Neutrophil (primary cell): ENCODE measurements at regions not wholly inside any gene's neighbourhood (a gene's known extent, or its start where the extent isn't known, plus 50 kb on each side); places are given as distances from the start of the nearest gene placed in this dataset.

ENCODE experiments used
- H3K27ac ChIP-seq: fragments of 200-600 bp; sonication (generic); 2 replicates; pipeline ENCODE4 v1.5.1; 2016; ENCODE audit warnings: mild to moderate bottlenecking, moderate library complexity
- H3K27me3 ChIP-seq: fragments of 200-600 bp; sonication (generic); 2 replicates; pipeline ENCODE4 v1.6.0; 2016; ENCODE audit warnings: mild to moderate bottlenecking
- H3K36me3 ChIP-seq: fragments of 200-600 bp; sonication (generic); 2 replicates; pipeline ENCODE4 v1.5.1; 2017
- H3K4me1 ChIP-seq, 2 experiments: fragments of 200-600 bp in 1 of 2; sonication (generic) in 1 of 2; 1 replicate in 1 of 2; 2 replicates in 1 of 2; pipeline versions ENCODE4 v1.5.1 to v1.6.1; 2013 to 2016; ENCODE audit warnings: low read depth in 1 of 2, low read length in 1 of 2, mild to moderate bottlenecking in 1 of 2, moderate library complexity in 1 of 2; ENCODE audit not compliant: control insufficient read depth in 1 of 2, insufficient read depth in 1 of 2
- H3K4me3 ChIP-seq, 2 experiments: fragments of 200-600 bp in 1 of 2; sonication (generic) in 1 of 2; 1 replicate in 1 of 2; 2 replicates in 1 of 2; pipeline ENCODE4 v1.5.1; 2013 to 2016; ENCODE audit warnings: low read depth in 1 of 2, low read length in 1 of 2, mild to moderate bottlenecking in 1 of 2, moderate library complexity in 1 of 2
- H3K9me3 ChIP-seq: fragments of 200-600 bp; sonication (generic); 2 replicates; pipeline ENCODE4 v1.5.1; 2016
- TF ChIP-seq, protein P1 (sequence below): fragments of 200-600 bp; sonication (generic); IDR thresholded peaks from 2 replicates; pipeline ENCODE4 v1.5.1; 2016; ENCODE audit warnings: antibody characterized with exemption

DNA sequence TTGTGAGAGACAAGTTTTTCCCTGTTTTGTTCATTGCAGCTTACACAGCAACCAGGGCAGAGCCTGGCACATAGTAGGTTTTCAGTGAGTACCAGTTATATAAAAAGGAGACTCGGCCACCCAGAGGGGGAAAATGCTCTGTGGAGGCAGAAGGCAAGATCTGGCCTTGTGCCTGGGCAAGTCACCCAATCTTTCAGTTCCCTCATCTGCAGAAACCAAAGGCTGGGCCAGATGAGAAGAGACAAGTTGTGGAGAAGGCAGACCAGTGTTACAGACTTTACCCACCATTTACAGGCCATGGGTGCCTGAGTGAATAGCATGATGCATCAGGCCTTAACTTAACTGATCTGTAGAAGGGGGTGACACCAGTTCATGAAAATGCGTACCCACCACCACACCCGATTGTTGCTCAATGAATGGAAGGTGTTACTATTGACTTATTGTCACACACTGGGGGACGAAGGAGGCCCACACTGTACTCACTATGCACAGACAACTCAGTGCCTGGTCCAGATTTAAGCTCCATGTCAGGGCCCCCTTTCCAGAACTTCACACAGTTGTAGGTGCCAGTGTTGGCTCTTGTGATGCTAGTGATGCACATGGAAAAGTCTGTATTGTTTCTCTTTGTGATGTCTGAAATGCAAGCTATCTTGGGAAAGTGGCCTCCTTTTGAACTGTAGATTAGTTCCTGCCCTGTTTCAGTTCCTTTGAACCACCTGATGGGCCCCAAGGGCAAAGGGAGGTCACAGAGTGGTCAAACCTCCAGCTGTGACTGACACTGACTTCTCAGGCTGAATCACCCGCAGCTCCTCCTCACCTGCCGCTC is 64.3 kb upstream of the SIRPG start:
- TF ChIP-seq, protein P1, sequence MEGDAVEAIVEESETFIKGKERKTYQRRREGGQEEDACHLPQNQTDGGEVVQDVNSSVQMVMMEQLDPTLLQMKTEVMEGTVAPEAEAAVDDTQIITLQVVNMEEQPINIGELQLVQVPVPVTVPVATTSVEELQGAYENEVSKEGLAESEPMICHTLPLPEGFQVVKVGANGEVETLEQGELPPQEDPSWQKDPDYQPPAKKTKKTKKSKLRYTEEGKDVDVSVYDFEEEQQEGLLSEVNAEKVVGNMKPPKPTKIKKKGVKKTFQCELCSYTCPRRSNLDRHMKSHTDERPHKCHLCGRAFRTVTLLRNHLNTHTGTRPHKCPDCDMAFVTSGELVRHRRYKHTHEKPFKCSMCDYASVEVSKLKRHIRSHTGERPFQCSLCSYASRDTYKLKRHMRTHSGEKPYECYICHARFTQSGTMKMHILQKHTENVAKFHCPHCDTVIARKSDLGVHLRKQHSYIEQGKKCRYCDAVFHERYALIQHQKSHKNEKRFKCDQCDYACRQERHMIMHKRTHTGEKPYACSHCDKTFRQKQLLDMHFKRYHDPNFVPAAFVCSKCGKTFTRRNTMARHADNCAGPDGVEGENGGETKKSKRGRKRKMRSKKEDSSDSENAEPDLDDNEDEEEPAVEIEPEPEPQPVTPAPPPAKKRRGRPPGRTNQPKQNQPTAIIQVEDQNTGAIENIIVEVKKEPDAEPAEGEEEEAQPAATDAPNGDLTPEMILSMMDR, result no peak
- Histone ChIP-seq H3K4me1 (no peaks in the 10 kb centered on the region), H3K9me3 (no peaks in the 10 kb centered on the region), H3K27me3 (peaks cover 6% of the 10 kb centered on the region), H3K4me3 (no peak overlapping the region), H3K27ac (no peak overlapping the region), H3K36me3 (peaks cover 8% of the 10 kb centered on the region)

DNA sequence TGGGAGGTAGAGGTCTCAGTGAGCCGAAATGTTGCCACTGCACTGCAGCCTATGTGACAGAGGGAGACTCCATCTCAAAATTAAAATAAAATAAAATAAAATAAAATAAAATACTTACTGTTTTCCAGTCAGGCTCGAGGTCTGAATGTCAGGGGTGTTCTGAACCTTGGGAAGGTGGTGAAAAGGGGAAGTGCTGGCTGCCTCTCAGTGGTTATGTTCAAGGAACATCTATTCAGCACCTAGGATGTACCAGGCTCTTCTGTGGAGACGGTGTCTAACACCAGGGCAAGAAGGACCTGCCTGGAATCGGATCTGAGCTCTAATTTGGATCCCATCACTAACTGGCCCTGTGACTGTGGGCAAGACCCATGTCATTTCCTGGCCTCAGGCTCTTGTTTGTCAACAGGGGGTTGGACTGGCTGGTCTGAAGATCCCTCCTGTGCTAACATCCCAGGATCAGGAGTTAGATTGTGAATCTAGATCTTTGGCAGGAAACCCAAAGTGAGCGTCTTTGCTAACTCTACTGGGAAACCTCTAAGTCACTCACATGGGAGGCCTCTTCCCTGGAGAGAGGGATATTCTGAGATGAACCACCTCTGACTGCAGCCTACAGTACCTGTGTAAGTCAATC is 63.4 kb upstream of the SIRPG start:
- Histone ChIP-seq H3K4me1 (no peaks in the 10 kb centered on the region), H3K27me3 (peaks cover 6% of the 10 kb centered on the region), H3K9me3 (no peaks in the 10 kb centered on the region), H3K36me3 (peaks cover 8% of the 10 kb centered on the region), H3K4me3 (no peak overlapping the region), H3K27ac (no peak overlapping the region)
- TF ChIP-seq, protein P1, result no peak

DNA sequence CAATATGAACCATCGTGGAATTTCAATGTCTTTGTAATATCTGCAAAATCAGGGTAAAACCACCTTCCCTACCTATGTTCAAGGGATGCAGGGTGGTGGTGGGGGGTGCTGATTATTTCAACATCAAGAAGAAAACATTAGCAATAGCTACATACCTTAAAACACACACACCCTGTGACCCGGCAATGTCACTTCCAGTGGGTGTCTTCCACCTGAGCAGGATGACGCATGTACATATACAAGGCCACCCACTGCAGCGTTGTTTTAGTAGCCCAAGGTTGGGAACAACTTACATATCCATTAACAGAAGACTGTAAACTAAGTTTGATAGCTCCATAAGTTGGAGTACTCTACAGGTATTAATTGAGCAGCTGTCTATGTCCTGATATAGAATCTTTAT is 62.6 kb upstream of the SIRPG start:
- H3K36me3 ChIP-seq, result peaks cover 8% of the 10 kb centered on the region
- H3K4me3 ChIP-seq, result no peak overlapping the region
- no peak overlapping the region for H3K27ac ChIP-seq
- no peaks in the 10 kb centered on the region for H3K9me3 ChIP-seq
- H3K27me3 ChIP-seq, result peaks cover 6% of the 10 kb centered on the region
- H3K4me1 ChIP-seq, result no peaks in the 10 kb centered on the region
- TF ChIP-seq, protein P1, result no peak

DNA sequence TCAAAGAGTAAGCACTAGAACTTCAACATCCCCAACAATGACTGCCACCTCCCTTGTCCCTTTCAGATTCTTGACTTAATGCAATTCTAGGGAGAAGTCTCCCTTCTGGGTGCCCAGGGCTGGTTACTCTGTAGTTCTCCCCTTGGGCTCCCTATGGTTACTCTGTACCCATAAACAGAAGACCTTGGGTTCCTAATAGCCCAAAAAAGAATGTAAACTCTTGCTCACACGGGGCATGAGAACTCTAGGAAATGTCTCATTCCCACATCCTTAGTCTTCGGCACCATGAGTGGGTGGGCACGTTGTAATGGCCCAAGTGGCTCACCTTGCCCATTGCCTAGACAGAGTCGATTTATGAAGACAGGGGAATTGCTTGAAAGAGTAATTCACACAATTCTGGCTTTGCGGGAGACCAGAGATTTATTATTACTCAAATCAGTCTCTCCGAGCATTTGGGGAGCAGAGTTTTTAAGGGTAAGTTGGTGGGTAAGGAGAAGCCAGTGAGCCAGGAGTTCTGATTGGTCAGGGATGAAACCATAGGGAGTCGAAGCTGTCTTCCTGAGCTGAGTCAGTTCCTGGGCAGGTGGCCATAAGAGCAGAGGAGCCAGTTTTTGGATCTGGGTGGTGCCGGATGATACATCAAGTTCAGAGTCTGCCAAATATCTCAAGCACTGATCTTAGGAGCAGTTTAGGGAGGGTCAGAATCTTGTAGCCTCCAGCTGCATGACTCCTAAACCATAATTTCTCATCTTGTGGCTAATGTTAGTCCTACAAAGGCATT is 61.2 kb upstream of the SIRPG start:
- Histone ChIP-seq H3K4me1 (no peaks in the 10 kb centered on the region), H3K9me3 (no peaks in the 10 kb centered on the region), H3K27me3 (peaks cover 6% of the 10 kb centered on the region), H3K36me3 (peaks cover 8% of the 10 kb centered on the region), H3K4me3 (no peak overlapping the region), H3K27ac (no peak overlapping the region)
- TF ChIP-seq, protein P1, result no peak

DNA sequence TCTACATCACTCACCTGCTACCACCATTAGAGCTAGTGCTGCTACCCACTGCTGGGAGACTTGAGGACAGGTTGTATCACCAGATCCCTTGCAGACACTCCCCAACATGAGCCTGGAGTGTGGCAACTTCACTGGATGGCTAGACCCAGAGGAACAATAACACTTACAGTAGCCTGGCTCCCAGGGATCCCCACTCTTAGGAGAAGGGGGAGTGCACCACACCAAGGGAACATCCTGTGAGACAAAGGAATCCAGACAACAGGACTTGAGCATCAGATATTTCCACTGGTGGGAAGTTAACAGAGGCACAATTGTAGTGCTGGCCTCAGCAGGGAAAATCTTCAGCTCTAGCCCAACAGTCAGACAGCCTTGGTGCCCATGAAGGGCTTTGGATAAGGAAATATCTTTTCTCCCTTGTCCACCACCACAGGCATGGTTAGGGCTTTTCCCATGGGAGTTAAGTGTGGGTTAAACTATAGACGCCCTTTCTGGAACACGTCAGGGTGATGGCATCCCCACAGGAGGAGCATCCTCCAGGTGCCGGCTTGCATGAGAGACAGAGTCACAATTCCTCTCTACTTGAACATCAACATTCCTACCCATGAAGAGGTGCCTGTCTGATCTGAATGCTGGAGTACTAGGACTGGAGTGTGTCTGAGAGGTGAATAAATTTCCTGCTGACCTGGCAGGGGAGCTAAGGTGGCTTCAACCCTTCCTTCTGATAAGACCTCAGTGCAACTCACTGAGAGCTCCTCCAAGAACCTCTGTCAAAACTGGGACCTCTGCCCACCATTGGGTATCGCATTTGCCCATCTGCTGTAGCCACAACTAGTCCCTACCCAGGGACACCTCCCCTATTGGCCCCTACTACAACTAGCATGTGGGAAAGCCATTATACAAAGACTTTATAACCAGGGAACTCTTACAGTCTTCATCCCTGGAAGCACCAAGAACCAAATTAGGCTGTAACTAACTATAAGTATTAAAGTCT is 55.4 kb upstream of the SIRPG start:
- no peaks in the 10 kb centered on the region for H3K36me3 ChIP-seq
- H3K27ac ChIP-seq, result no peak overlapping the region
- peaks cover 5 to 8% of the 10 kb centered on the region in 2 experiments for H3K4me1 ChIP-seq
- H3K4me3 ChIP-seq, result no peak overlapping the region
- no peaks in the 10 kb centered on the region for H3K9me3 ChIP-seq
- H3K27me3 ChIP-seq, result no peaks in the 10 kb centered on the region
- TF ChIP-seq, protein P1, result no peak
